Body of pancreas (tissue), 4 donors: ENCODE measurements at regions not wholly inside any gene's neighbourhood (a gene's known extent, or its start where the extent isn't known, plus 50 kb on each side); places are given as distances from the start of the nearest gene placed in this dataset.

Source experiments
- POLR2A ChIP-seq, 3 donors: fragments of 450-650 bp; IDR thresholded peaks; one replicate each; pipeline ENCODE4 v1.6.1; 2016; ENCODE audit warnings: antibody characterized with exemption in 3 of 3, mild to moderate bottlenecking in 2 of 3
- TF ChIP-seq, protein P1 (sequence below), 7 experiments: fragments of 450-650 bp in 4 of 7; fragments of 200-600 bp in 3 of 7; sonication (generic) in 3 of 7; IDR thresholded peaks; one replicate each; pipeline ENCODE4 v1.5.1; 2016 to 2019; ENCODE audit warnings: antibody characterized with exemption in 7 of 7

DNA sequence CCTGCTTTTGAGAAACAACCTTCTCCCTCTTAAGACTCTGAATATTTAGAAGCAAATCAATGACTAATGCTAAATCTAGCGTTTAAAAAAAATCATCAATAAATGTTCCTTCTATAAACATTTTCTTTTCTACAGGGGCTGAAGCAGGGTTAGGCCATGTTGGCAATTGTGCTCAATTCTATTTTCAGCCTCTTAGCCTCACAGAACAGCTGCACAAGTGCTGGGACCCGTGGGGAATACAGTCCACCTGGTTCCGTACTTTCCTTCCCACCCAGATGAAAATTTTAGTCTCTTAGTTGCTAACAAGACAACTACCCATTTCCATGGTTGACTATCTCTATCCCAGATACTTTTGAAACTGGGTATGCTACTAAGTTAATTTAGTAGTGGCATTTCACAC, 138.6 kb downstream of the RPS12 start:
- TF ChIP-seq, protein P1, sequence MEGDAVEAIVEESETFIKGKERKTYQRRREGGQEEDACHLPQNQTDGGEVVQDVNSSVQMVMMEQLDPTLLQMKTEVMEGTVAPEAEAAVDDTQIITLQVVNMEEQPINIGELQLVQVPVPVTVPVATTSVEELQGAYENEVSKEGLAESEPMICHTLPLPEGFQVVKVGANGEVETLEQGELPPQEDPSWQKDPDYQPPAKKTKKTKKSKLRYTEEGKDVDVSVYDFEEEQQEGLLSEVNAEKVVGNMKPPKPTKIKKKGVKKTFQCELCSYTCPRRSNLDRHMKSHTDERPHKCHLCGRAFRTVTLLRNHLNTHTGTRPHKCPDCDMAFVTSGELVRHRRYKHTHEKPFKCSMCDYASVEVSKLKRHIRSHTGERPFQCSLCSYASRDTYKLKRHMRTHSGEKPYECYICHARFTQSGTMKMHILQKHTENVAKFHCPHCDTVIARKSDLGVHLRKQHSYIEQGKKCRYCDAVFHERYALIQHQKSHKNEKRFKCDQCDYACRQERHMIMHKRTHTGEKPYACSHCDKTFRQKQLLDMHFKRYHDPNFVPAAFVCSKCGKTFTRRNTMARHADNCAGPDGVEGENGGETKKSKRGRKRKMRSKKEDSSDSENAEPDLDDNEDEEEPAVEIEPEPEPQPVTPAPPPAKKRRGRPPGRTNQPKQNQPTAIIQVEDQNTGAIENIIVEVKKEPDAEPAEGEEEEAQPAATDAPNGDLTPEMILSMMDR (IDR thresholded peaks at IDR 0.05): no peak
- TF ChIP-seq POLR2A (IDR thresholded peaks at IDR 0.05): no peak
